Stimulated activated CD8-positive, alpha-beta memory T cell treated with anti-CD3 and anti-CD28 coated beads, Interleukin-7, amount 100 ng/mL, for 48 hours (primary cell): ENCODE measurements at regions not wholly inside any gene's neighbourhood (a gene's known extent, or its start where the extent isn't known, plus 50 kb on each side); places are given as distances from the start of the nearest gene placed in this dataset.
"Not testable (repeated sequence)": the region's sequence is repeated elsewhere in the genome, so short reads cannot be mapped to it uniquely, and the experiment has no call there.

Source experiments
- DNase-seq, 2 donors: peaks; one replicate each; pipeline ENCODE4 v3.0.0-alpha.2; 2020; ENCODE audit warnings: low read depth in 1 of 2; ENCODE audit errors: extremely low read depth in 1 of 2

DNA sequence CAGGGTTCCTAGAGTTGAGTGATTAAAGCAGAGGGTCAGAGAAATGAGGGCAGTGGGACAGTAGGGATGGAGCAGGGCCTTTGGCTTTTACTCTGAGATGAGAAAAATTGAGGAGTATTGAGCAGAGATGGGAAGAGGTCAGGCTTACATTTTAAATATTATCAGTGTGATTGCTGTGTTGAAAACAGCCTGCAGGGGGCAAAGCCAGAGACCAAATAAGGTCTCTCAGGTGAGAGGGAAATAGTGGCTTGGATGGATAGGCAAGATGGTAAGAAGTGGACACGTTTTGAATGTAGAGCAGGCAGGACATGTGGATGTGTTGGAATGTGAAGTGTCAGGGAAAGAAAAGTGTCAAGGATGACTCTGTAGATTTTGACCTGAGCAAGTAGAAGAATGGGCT, 105.0 kb upstream of the MAP3K7 start:
- DNase-seq = no peak

DNA sequence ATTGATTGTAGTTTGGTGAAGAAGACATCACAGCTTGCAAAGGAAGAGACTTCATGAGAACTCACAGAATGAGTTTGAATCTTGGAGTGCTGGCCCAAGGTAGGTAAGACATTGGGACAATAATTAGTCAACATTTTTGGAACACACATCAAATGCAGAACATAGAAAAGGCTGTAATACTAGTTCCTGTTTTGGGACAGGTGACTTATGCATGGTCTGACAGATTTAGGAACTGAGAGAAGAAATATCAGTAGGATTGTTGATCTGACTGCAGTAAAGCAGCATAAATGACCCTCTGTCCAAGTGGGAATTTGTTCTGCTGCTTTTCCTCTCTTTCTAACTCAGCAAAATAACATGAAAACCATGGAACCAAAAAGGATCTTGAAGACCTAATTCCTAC, 102.3 kb upstream of the MAP3K7 start:
- DNase-seq = no peak

DNA sequence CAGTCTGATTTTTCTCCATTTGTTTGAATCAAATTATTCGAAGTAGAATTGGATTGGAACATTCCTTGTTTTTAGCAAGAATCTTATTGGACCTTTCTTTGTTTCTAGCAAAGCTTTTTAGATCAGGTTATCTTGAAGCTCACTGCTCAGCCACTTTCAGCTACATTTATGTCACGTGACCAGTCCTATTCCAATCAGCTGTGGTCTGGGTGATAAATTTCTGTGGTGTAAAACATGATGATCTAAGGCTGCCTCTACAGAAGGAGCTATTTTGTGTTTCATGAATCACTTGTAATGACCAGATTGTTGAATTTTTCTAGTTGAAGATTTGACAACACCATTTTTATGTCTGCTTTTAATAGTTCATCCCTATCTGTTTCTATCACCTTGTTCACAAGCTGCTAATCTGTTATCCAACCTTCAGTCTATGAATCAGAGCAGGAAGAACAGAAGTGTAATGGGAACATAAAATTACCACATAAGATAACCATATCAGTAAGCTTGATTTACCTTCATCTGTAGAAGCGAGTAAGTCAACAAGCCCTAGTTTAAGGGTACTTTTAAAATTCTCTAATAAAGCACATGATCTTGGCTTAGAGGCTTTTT, 101.0 kb upstream of the MAP3K7 start:
- DNase-seq = no peak

DNA sequence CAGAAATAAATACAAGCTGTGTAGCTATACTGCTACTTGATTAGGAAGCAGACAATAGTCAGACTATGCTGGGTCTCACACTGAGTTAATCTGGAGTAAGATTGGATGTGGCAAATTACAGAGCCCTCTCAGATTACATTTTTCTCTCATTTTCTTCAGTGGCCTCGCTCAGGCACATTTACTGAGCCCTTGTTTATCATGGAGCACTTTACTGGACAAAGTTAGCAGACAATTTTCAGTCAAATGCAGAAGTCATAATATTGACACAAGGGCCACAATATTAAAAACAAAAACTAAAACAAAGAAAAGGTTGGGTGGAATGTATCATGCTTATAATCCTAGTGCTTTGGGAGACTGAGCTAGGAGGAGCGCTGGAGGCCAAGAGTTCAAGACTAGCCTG, 95.0 kb upstream of the MAP3K7 start:
- DNase-seq = no peak

DNA sequence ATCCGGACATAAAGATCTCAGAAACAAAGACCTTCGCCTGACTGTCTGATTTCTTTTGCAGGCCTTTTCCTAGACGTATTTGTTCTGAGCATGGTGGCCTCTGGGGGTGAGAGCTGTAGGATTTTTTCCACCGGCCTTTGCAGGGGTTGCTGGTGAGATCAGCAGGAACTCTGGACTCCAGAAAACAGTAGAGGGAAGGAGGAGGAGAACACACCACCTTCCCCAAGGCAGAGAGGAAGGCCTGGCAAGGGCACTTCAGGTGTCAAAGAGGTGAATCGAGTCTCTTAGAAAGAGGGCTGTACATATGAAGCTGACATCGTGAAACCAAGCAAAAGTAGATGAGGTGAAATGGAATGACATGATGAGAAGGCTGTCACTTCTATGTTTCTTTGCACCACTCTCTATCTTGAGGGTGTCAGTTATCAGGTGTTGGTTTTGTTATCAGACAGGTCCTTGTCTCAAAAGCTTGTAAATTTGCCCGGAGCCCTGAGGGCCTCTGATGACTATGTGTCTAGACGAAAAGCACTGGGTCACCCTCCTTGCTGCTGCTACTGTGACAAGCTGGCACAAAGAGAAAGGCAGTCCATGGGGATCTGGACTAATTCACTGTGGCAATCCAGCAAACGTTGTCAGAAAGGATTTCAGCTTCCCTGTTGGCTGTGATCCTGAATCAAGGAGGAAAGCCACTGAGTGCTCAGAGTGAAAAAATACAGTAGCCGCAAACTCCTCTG, 91.3 kb upstream of the MAP3K7 start:
- no peak for DNase-seq

DNA sequence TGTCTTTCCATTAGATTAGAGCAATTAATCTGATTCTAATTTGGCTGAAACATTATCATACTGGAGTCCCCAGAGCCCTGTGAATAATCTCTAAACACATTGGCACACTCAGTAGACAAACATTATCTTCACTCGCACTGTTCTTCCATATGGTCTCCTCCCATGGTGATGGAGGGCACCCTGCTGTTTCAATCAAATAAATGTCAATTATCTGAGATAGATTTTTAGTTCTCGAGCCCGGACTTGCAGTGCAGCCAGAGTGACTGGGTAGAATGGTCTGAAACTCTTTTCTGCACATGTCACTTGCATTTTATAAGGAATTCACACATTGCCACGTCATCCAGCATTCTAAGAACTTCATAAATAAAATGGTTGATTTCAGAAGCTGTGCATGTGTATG, 90.6 kb upstream of the MAP3K7 start:
- no peak for DNase-seq

DNA sequence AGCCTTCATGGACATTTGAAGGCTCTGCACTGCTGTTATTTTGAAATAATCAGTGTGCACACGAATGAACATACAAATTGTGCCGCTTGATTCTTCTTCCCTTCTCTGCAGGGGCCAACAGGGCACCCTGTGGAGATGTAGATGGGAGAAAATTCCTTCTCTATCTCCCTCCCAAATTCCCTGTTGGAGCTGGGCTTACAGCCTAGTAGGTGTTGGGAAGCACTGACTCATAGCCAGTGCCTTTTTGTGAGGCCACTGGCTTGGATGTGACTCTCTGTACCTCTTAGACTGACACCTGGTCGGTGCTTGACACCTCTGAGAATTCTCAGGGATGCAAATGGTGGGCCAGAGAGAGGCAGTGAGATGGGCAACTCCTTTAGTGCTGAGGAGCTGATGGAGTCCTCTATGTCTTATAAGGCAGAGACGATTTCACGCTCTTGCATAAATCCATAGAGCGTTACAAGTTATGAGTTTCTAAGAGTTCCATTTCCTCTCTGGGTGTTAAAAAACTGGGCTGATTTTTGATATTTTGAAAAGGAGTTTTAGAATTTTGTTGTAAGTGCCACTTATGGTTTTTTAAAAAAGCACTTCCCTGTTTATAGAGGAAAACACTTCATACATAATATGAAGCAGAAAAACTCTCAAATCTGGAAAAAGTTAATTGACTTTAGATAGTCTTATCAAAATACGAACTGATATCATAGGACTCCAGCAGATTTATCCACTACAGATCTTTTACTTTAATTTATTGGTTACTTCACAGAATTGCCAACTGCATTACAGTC, 89.8 kb upstream of the MAP3K7 start:
- DNase-seq = no peak

DNA sequence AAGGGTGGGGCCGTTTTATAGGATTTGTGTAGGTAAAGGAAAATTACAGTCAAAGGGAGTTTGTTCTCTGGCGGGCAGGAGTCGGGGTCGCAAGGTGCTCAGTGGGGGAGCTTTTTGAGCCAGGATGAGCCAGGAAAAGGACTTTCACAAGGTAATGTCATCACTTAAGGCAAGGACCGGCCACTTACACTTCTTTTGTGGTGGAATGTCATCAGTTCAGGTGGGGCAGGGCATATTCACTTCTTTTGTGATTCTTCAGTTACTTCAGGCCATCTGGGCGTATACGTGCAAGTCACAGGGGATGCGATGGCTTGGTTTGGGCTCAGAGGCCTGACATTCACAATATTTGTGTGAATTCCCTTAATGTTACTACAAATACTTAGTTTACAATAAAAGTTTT, 88.2 kb upstream of the MAP3K7 start:
- DNase-seq = not testable (repeated sequence)

DNA sequence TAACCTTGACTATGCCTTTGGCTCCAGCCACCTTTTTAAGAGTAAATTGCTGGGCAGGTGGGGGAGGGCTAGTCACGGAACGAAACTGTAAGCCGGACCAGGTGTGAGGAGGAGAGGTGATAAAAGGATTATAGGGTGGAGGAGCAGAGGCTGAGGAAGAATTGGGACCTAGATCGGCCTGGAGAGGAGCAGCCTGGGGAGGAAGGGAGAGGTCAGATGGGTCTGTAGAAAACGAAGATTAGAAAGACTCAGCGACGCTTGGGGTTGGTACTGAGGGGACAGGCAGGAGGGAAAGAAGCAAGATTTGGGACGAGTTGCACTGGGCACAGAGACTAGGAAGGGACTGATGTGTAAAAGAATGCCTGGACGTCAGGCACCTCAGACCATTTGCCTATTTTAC, 87.2 kb upstream of the MAP3K7 start:
- not testable (repeated sequence) for DNase-seq

DNA sequence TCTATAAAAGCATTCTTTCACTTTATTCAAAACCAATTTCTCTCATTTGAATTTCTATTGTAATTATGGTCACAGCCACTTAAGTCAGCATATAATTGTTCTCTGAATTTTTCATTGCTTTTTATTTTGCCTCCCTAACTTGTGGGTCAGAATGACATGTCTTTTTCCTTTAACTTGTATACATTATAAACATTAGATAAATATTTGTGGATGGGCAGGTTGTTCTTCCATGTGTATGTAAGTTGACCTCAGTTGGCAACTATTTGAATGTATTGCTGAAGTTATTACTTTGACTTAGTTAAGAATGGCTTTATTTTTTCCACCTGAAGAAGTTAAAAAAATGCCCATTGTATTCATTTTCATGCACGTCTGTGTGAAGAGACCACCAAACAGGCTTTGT, 83.0 kb upstream of the MAP3K7 start:
- DNase-seq = no peak

DNA sequence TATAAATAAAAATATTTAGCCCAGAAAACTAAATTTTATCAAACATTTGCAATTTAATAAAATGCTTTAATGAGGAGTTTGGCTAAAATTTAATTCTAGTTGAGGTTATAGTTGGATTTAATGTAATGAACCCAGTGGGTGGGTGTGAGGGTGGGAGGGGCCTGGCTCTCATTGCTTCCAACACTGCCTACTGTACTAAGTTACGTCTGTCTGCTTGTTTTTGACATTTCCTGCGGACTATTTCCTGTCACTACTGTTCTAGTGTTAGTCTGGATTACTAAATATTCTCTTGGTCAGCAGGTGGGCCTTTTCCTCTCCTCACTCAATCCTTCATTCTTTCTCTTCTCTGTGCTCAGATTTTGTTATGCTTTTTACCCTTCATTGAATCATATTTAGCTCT, 82.5 kb upstream of the MAP3K7 start:
- no peak for DNase-seq

DNA sequence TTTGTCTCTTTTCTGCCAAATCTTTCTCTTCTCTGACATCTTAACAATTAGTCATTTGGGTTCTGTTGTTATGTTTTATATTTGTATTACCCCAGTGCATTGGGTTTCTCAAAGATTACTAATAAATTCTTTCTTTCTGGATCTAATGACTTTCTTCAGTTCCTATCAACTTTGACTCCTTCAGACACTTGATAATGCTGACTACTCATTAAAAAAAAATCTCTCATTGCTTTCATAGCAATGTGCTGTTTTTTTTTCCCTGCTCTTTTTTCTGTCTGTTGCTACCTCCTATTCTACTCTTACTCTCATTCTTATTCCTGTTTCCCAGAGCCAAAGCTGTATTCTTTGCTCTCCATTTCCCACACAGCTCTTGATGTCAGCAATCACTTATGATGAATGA, 81.3 kb upstream of the MAP3K7 start:
- DNase-seq = no peak

DNA sequence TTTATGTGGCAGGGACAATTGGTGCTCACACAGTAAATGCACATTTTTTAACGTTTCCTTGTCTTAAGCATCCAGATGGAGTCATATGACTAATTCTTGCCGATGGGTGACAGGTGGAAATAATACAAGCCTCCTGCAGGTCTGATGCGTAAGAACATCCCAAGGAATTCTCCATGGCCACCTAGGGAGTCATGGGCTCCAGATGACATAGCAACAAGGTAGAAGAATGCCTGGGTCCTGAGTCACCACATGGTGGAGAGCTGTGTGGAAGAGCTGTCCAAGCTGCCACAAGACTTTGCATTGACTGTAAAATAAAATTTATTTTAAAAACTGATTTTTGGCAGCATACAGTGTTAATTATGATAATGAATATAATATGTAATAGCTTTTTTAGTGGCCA, 77.0 kb upstream of the MAP3K7 start:
- DNase-seq = no peak

DNA sequence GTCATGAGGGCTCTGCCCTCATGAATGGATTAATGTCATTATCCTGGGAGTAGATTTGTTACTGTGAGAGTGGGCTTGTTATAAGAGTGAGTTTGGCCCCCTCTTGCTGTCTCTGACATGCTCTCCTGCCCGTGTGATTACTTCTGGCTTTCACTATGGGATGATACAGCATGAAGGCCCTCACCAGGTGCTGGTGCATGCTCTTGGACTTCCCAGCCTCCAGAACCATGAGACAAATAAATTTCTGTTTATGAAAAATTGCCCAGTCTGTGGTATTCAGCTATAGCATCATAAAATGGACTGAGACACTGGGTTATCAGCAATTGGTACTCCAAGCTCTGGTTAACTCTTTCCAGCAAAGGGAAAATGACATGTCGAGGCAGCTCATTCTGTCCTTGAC, 76.2 kb upstream of the MAP3K7 start:
- no peak for DNase-seq

DNA sequence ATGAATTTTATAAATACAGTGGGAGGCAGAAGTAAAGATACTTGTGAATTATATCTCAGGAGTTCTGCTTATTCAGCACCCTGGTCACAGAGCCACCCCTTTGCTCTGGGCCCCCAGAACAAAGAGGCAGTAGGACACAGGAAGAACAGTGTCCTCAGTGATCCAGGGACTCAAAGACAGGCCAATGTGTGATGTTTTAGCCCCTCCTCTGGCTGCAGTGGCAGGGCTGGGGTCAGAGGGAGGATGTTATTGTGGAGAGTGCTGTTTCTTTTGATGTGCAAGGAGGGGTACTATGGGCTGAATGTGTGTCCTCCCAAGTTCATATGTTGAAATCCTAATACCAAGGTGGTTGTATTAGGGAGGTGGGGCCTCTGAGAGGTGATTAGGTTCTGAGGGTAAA, 74.1 kb upstream of the MAP3K7 start:
- DNase-seq = no peak

DNA sequence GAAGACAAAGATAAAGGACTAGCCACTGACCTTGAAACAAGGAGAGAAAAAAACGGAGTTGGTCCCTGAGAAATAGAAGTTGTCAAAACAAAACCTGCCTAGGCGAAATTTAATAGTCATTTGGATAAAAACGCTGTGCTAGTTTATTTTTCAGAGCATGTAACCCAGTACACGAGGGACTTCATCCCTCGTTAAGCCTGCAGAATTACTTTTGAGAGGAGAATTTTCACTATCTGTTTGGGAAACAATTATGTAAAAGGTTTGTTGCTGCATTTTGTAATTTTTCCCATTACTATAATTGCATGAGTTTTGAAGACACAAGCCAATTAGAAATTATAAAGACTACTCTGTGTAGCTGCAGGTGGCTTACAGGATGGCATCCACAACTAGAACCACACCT, 71.6 kb upstream of the MAP3K7 start:
- no peak for DNase-seq

DNA sequence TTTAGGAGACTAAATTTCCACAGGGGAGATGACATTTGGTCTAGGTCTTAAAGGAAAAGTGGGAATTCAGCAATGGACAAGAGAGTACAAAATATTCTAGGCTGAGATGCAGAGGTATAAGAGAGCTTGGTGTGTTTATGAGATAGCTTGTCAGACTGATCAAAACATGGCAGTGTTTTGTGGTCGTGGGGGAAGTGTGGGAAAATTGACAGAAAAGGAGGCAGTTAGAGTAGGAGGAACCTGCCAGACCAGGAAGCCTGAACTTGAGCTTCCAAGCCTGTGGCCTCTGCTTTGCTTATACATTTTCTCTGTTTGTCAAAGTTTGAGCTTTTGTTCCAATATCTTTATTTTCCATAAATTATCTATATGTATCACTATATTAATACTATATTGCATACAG, 69.5 kb upstream of the MAP3K7 start:
- no peak for DNase-seq

DNA sequence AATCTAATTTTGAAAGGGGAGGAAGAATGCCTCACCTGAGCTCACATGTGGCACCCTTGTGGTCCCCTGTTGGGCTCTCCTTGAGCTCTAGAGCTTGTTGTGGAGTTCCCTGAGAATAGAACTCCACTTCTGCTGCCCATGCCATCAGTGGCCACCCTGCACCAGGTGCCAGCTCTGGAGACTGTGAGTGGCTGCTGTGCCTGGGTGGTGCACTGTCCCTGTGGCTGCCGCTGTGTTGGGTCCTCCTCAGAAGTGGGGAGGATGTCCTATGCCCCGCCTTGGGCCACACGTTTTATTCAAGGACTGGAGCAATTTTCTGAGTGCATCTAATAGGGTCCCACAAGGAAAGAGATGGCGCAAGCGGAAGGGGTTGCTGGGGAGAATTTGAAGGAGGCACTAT, 67.9 kb upstream of the MAP3K7 start:
- no peak for DNase-seq

DNA sequence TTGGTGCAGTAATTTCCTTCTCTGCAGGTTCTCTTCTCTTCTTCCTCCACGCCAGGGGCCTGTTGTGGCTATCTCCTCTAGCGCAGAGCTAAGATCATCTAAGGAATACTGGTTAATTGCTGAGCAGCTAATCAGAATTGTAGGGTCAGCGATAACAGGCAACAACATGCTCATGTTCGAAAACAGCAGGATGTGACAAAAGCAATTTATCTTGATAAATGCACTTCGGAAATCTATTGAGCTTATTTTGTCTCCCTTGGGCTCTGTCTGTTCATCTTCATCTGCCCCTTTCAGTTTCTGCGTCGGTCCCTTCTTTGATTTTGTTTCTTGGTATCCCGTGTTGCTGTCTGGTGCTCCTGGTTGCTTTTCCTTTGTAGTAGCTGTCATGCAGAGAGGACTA, 67.3 kb upstream of the MAP3K7 start:
- DNase-seq = no peak

DNA sequence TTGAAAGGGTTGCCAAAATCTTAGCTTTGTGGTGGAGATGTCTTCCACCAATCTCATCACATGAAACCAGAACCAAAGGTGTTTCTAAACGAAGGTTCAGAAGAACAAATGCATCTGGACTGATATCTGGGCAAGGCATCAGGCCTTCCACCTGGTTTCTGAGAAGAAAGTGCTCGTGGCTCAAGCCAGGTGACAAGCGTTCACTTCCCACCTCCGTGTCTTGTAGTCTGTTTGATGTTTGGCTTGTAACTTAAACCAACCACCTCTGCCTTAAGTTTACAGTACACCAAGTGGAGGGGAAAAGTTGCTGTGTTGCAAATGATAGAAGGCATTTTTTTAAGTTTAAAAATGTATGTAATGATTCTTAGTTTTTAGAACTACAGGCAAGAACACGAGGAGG, 66.9 kb upstream of the MAP3K7 start:
- no peak for DNase-seq

DNA sequence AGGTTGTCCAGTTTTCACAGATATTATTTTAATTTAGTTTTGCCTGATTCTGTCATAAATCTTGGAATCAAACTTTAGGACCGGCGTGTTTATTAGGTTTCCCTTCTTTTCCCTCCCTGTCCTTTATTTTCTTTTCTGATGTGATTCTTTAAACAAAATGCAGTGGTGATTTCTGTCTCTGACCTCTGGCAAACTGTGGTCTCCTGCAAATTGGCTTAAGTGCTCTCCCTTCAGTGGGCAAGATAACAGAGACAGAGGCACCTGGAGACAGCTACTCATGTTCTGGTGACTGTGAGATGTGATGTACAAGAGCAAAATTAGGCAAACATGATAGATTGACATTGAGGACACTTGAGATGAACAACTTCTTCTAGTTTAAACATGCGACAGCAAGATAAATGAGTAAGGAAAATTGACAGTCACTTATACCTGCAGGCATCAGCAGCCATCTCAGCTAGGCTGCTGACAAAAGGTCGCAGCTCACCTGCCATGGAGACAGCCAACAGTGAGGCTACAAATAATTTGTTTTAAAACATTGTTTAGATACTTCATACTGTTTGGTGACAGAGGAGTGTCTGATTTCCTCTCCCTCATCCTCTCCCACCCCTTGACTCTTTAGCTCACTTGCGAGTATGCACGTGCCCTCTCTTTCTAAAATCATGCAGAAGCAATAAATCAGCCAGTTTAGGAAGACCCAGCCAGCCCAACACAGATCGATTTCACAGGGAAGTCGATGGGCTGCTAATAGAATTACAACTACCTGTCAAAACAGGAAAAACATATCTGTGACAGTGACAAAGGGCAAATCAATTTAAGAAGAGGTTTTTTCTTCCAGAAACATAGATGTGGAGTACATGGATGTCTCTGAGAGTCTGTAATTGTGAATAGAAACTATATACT, 63.4 kb upstream of the MAP3K7 start:
- no peak for DNase-seq
